CD4-positive, alpha-beta memory T cell (primary cell): ENCODE measurements at regions not wholly inside any gene's neighbourhood (a gene's known extent, or its start where the extent isn't known, plus 50 kb on each side); places are given as distances from the start of the nearest gene placed in this dataset.

Experiments
- CTCF ChIA-PET: fragments of 350-600 bp; sonication (Branson Sonifier 250); formaldehyde crosslinking; loops from one replicate; lab custom pipeline; 2021; ENCODE audit warnings: inconsistent platforms; ENCODE audit not compliant: partially characterized antibody; lab: Charles Lee
- POLR2A ChIA-PET: fragments of 350-600 bp; sonication (Branson Sonifier 250); formaldehyde crosslinking; loops from one replicate; lab custom pipeline; 2021; ENCODE audit not compliant: partially characterized antibody; lab: Charles Lee
- DNase-seq, 5 donors: peaks; one replicate each; pipeline versions ENCODE4 v3.0.0 to v3.0.0-alpha.2; 2020 to 2022; ENCODE audit warnings: mixed read lengths in 1 of 5
- H3K27ac ChIP-seq: one replicate; pipeline ENCODE4 v1.7.0; 2013; ENCODE audit warnings: low read depth, low read length
- H3K27me3 ChIP-seq: 2 replicates; pipeline ENCODE4 v1.7.0; 2013; ENCODE audit warnings: mild to moderate bottlenecking, low read length, moderate library complexity; ENCODE audit not compliant: insufficient read depth
- H3K36me3 ChIP-seq: 2 replicates; pipeline ENCODE4 v1.7.0; 2013; ENCODE audit warnings: mild to moderate bottlenecking, low read length, moderate library complexity; ENCODE audit not compliant: insufficient read depth
- H3K4me1 ChIP-seq: 2 replicates; pipeline ENCODE4 v1.7.0; 2013; ENCODE audit warnings: mild to moderate bottlenecking, low read length, moderate library complexity; ENCODE audit not compliant: insufficient read depth
- H3K4me3 ChIP-seq, 2 donors: one replicate each; pipeline ENCODE4 v1.7.0; 2013; ENCODE audit warnings: low read length in 2 of 2, mild to moderate bottlenecking in 1 of 2
- H3K9me3 ChIP-seq, 2 donors: one replicate each; pipeline ENCODE4 v1.7.0; 2013; ENCODE audit warnings: low read length in 2 of 2, control low read depth in 1 of 2; ENCODE audit not compliant: control insufficient read depth in 1 of 2
- H3K27ac Mint-ChIP-seq, 7 donors: one replicate each; pipeline ENCODE4 v1.8.0; 2020 to 2021; ENCODE audit warnings: mixed read lengths in 7 of 7, mild to moderate bottlenecking in 6 of 7, inconsistent platforms in 3 of 7, moderate library complexity in 3 of 7
- H3K27me3 Mint-ChIP-seq, 2 donors: one replicate each; pipeline ENCODE4 v1.8.0; 2020 to 2021; ENCODE audit warnings: mixed read lengths in 2 of 2
- H3K36me3 Mint-ChIP-seq, 2 donors: one replicate each; pipeline ENCODE4 v1.8.0; 2020 to 2021; ENCODE audit warnings: mixed read lengths in 2 of 2, inconsistent platforms in 1 of 2, mild to moderate bottlenecking in 1 of 2
- H3K4me1 Mint-ChIP-seq, 4 donors: one replicate each; pipeline ENCODE4 v1.8.0; 2020 to 2021; ENCODE audit warnings: mixed read lengths in 4 of 4, mild to moderate bottlenecking in 1 of 4
- H3K4me3 Mint-ChIP-seq, 8 donors: one replicate each; pipeline ENCODE4 v1.8.0; 2020 to 2021; ENCODE audit warnings: mixed read lengths in 8 of 8, mild to moderate bottlenecking in 7 of 8, moderate library complexity in 6 of 8, inconsistent platforms in 3 of 8
- H3K9me3 Mint-ChIP-seq, 8 donors: one replicate each; pipeline ENCODE4 v1.8.0; 2020 to 2021; ENCODE audit warnings: mixed read lengths in 8 of 8, mild to moderate bottlenecking in 5 of 8, inconsistent platforms in 3 of 8, moderate library complexity in 1 of 8
- intact Hi-C: fragments of 100-400 bp; cut with micrococcal nuclease; formaldehyde crosslinking; loops from one replicate; pipeline ENCODE4 v1.15.1; 2023

DNA sequence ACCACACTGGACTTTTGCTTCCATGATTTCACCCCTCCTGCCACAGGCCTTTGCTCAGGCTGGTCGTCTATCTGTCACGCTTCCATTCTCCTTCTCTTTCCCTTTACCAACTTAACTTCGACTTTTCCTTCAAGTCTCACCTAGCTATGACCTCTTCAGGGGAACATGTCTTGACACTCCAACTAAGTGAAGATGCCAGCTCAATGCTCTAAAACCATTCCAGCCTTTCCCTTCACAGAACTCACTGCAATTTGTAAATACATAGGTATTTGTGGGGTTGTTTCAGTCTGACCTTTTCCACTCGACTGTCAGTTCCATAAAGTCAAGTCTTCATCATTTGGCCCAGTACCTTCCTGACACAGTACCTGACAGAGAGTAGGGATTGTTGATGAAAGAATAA is 358.6 kb upstream of the CAMK1G start:
- POLR2A ChIA-PET = no interaction called here
- DNase-seq = no peak
- CTCF ChIA-PET = interaction anchor here (2.6 kb wide), 1 partner anchor 24 kb away, joined by 7 read pairs; no protein-coding TSS in a partner anchor
- no peaks in the 10 kb centered on the region for H3K4me1 ChIP-seq
- Mint-ChIP-seq H3K9me3 (peaks cover 0 to 3% (median 2%) of the 10 kb centered on the region in 8 donors), H3K27ac (no peak overlapping the region), H3K4me3 (no peak overlapping the region), H3K36me3 (no peaks in the 10 kb centered on the region), H3K4me1 (peaks cover 0 to 5% (median 3%) of the 10 kb centered on the region in 4 donors), H3K27me3 (peaks cover 8 to 20% of the 10 kb centered on the region in 2 donors)
- no peaks in the 10 kb centered on the region for H3K36me3 ChIP-seq
- no peak overlapping the region for H3K4me3 ChIP-seq
- no peak overlapping the region for H3K27ac ChIP-seq
- intact Hi-C loops = no loop called here
- H3K27me3 ChIP-seq = no peaks in the 10 kb centered on the region
- H3K9me3 ChIP-seq = no peaks in the 10 kb centered on the region

- no peaks in the 10 kb centered on the region for H3K36me3 ChIP-seq
- intact Hi-C loops = no loop called here
- Mint-ChIP-seq H3K36me3 (no peaks in the 10 kb centered on the region), H3K4me3 (no peak overlapping the region), H3K27me3 (peaks cover 10 to 18% of the 10 kb centered on the region in 2 donors), H3K4me1 (peaks cover 0 to 5% (median 3%) of the 10 kb centered on the region in 4 donors), H3K27ac (no peak overlapping the region), H3K9me3 (peaks cover 2 to 10% (median 5%) of the 10 kb centered on the region in 8 donors)
- H3K9me3 ChIP-seq = no peaks in the 10 kb centered on the region
- no peaks in the 10 kb centered on the region for H3K4me1 ChIP-seq
- no peaks in the 10 kb centered on the region for H3K27me3 ChIP-seq
- H3K27ac ChIP-seq = no peak overlapping the region
- CTCF ChIA-PET = no interaction called here
- POLR2A ChIA-PET = no interaction called here
- no peak overlapping the region for H3K4me3 ChIP-seq
- no peak for DNase-seq
Observed at GRCh38 chr1:209227171-209227570, 356.3 kb upstream of the CAMK1G start.

GRCh38 chr1:209227941-209228340 is 355.6 kb upstream of the CAMK1G start:
- H3K4me1 Mint-ChIP-seq = peaks cover 0 to 5% (median 3%) of the 10 kb centered on the region in 4 donors
- peaks cover 9 to 15% of the 10 kb centered on the region in 2 donors for H3K27me3 Mint-ChIP-seq
- POLR2A ChIA-PET = no interaction called here
- H3K9me3 Mint-ChIP-seq = peaks cover 2 to 13% (median 8%) of the 10 kb centered on the region in 8 donors
- no peaks in the 10 kb centered on the region for H3K4me1 ChIP-seq
- DNase-seq = no peak
- no peaks in the 10 kb centered on the region for H3K9me3 ChIP-seq
- intact Hi-C loops = no loop called here
- no peaks in the 10 kb centered on the region for H3K36me3 ChIP-seq
- H3K27ac Mint-ChIP-seq = no peak overlapping the region
- no peaks in the 10 kb centered on the region for H3K27me3 ChIP-seq
- H3K4me3 ChIP-seq = no peak overlapping the region
- no peaks in the 10 kb centered on the region for H3K36me3 Mint-ChIP-seq
- no peak overlapping the region for H3K4me3 Mint-ChIP-seq
- no peak overlapping the region for H3K27ac ChIP-seq
- CTCF ChIA-PET = no interaction called here

DNA sequence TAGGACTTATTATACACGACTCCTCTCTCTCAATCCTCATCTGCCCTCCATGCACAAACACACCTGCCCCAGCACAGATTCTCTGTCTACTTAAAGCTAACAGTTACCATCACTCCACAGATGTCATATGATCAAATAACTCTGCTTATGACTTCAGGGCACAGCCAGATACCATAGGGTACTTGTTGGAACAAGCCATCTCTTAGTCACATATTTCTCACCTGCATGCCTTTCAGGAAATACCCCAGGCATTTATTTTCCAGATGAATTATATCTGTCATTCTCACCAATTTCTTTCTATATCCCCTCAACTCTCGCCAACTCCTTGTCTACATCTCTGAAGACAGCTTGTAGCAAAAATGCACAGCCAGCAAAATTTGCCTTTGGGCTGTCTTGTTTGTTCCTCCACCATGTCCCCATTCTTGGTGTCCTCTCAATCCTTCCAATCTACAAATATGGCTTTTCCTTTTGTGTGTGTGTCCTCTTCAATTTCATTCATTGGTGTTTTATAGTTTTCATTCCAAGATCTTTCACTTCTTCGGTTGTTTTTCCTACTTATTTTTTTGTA is 353.9 kb upstream of the CAMK1G start:
- H3K4me1 ChIP-seq = no peaks in the 10 kb centered on the region
- no peaks in the 10 kb centered on the region for H3K9me3 ChIP-seq
- no peak for DNase-seq
- intact Hi-C loops = no loop called here
- H3K27me3 ChIP-seq = no peaks in the 10 kb centered on the region
- no peak overlapping the region for H3K4me3 Mint-ChIP-seq
- ChIA-PET CTCF (interaction anchor here (1.5 kb wide), 1 partner anchor 18 kb away, joined by 5 read pairs; no protein-coding TSS in a partner anchor), POLR2A (no interaction called here)
- H3K27ac ChIP-seq = no peak overlapping the region
- H3K27ac Mint-ChIP-seq = no peak overlapping the region
- H3K36me3 ChIP-seq = no peaks in the 10 kb centered on the region
- H3K4me3 ChIP-seq = no peak overlapping the region
- H3K27me3 Mint-ChIP-seq = peaks cover 9 to 15% of the 10 kb centered on the region in 2 donors
- no peaks in the 10 kb centered on the region for H3K36me3 Mint-ChIP-seq
- peaks cover 2 to 14% (median 8%) of the 10 kb centered on the region in 8 donors for H3K9me3 Mint-ChIP-seq
- H3K4me1 Mint-ChIP-seq = no peaks in the 10 kb centered on the region

DNA sequence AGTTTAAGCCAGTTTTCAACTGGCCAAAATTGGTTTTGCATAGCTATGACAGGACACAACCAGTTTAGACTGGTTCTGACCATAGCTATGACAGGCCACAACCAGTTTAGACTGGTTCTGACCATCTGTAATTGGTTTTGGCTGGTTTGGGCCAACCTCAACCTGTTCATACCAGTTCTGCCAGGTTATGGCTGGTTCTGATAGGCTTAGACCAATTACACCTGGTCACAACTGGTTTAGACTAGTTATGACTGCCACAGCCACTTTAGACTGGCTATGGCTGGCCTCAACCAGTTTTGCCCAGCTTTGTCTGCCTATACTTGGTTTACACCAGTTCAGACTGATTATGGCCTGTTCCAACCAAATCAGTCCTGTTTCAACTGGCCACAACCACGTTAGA is 353.2 kb upstream of the CAMK1G start:
- Mint-ChIP-seq H3K27ac (no peak overlapping the region), H3K4me1 (no peaks in the 10 kb centered on the region), H3K36me3 (no peaks in the 10 kb centered on the region), H3K4me3 (no peak overlapping the region), H3K9me3 (peaks cover 2 to 14% (median 8%) of the 10 kb centered on the region in 8 donors), H3K27me3 (peaks cover 7 to 10% of the 10 kb centered on the region in 2 donors)
- CTCF ChIA-PET = no interaction called here
- Histone ChIP-seq H3K27ac (no peak overlapping the region), H3K27me3 (no peaks in the 10 kb centered on the region), H3K9me3 (no peaks in the 10 kb centered on the region), H3K36me3 (no peaks in the 10 kb centered on the region), H3K4me1 (no peaks in the 10 kb centered on the region), H3K4me3 (no peak overlapping the region)
- DNase-seq = no peak
- intact Hi-C loops = no loop called here
- POLR2A ChIA-PET = no interaction called here

DNA sequence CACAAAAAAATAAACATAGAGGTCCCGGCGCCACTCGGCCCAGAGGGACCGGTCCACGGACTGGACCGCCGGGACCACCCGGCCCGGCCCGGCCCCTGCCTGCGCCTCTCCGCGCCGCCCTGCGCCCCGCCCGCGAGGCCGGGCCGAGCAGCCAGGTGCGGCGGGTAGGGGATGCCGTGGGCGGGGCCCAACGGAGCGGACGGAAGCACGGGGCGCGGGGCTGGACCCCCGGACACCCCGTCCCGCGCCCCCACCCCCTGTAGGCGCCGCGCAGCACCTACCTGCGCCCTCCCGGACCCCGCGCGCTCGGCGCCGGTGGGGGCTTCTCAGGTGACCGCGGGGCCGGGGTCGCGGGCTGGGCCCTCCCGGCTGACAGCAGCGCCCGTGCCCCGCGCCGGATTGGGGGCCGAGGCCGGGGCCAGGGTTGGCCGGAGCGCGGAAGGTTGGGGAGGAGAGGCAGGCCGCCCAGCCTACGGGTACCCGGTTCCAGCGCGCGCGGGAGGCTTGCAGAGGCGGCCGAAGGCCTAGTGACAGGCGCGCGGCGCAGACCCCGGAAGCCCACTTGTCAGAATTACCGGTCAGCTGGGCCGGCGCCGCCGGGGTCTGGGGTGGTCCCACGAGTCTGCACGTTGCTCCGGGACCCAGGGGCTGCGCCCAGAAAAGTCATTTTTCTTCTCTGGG is 351.9 kb upstream of the CAMK1G start:
- H3K4me1 Mint-ChIP-seq = no peaks in the 10 kb centered on the region
- no peaks in the 10 kb centered on the region for H3K36me3 Mint-ChIP-seq
- POLR2A ChIA-PET = no interaction called here
- peaks cover 7 to 9% of the 10 kb centered on the region in 2 donors for H3K27me3 Mint-ChIP-seq
- CTCF ChIA-PET = no interaction called here
- H3K9me3 Mint-ChIP-seq = peaks cover 2 to 14% (median 8%) of the 10 kb centered on the region in 8 donors
- Histone ChIP-seq H3K4me3 (no peak overlapping the region), H3K27me3 (no peaks in the 10 kb centered on the region), H3K4me1 (no peaks in the 10 kb centered on the region), H3K36me3 (no peaks in the 10 kb centered on the region), H3K9me3 (no peaks in the 10 kb centered on the region), H3K27ac (no peak overlapping the region)
- no peak overlapping the region for H3K27ac Mint-ChIP-seq
- intact Hi-C loops = no loop called here
- H3K4me3 Mint-ChIP-seq = no peak overlapping the region
- no peak for DNase-seq

- CTCF ChIA-PET = no interaction called here
- Mint-ChIP-seq H3K4me1 (no peaks in the 10 kb centered on the region), H3K27me3 (peaks cover 7 to 9% of the 10 kb centered on the region in 2 donors), H3K9me3 (peaks cover 2 to 14% (median 8%) of the 10 kb centered on the region in 8 donors), H3K4me3 (no peak overlapping the region), H3K36me3 (no peaks in the 10 kb centered on the region), H3K27ac (no peak overlapping the region)
- DNase-seq = no peak
- POLR2A ChIA-PET = no interaction called here
- no peak overlapping the region for H3K4me3 ChIP-seq
- intact Hi-C loops = no loop called here
- no peaks in the 10 kb centered on the region for H3K4me1 ChIP-seq
- no peaks in the 10 kb centered on the region for H3K27me3 ChIP-seq
- H3K36me3 ChIP-seq = no peaks in the 10 kb centered on the region
- no peaks in the 10 kb centered on the region for H3K9me3 ChIP-seq
- H3K27ac ChIP-seq = no peak overlapping the region
Observed at GRCh38 chr1:209232197-209232596, 351.3 kb upstream of the CAMK1G start.
